ENCODE measurements at regions not wholly inside any gene's neighbourhood (a gene's known extent, or its start where the extent isn't known, plus 50 kb on each side); places are given as distances from the start of the nearest gene placed in this dataset.

- TF ChIP-seq USF2 (IDR thresholded peaks at IDR 0.05; ENCODE audit: low read length) (no peak), RBBP5 (IDR thresholded peaks at IDR 0.05; ENCODE audit: borderline replicate concordance, low read depth, low read length) (no peak), RNF2 (IDR thresholded peaks at IDR 0.05; ENCODE audit: borderline replicate concordance, low read depth, low read length, missing control alignments, poor library complexity, severe bottlenecking) (no peak), ASH2L (IDR thresholded peaks at IDR 0.05; ENCODE audit: low read length) (no peak)
These were observed 564.0 kb downstream of the SLC6A15 start (continued) for GRCh38 chr12:84348582-84348981.

Measured in H1 (cell line).